A549 (cell line): ENCODE measurements at regions not wholly inside any gene's neighbourhood (a gene's known extent, or its start where the extent isn't known, plus 50 kb on each side); places are given as distances from the start of the nearest gene placed in this dataset.

ENCODE experiments used
- POLR2A ChIP-seq: IDR thresholded peaks from 2 replicates; pipeline ENCODE4 v1.6.1; 2012; ENCODE audit warnings: mild to moderate bottlenecking, low read length
- ZC3H11A ChIP-seq: fragments of 450-650 bp; IDR thresholded peaks from 2 replicates; pipeline ENCODE4 v1.6.1; 2014; ENCODE audit warnings: antibody characterized with exemption, mild to moderate bottlenecking
- TF ChIP-seq, protein P1 (sequence below): fragments of >200 bp; sonication (Bioruptor Twin); formaldehyde crosslinking; IDR thresholded peaks from 3 replicates; pipeline ENCODE4 v1.5.1; 2016
- TF ChIP-seq, protein P2 (sequence below): fragments of 200-600 bp; sonication (generic); IDR thresholded peaks from 2 replicates; pipeline ENCODE4 v1.6.1; 2016; ENCODE audit warnings: antibody characterized with exemption, mild to moderate bottlenecking, moderate library complexity

DNA sequence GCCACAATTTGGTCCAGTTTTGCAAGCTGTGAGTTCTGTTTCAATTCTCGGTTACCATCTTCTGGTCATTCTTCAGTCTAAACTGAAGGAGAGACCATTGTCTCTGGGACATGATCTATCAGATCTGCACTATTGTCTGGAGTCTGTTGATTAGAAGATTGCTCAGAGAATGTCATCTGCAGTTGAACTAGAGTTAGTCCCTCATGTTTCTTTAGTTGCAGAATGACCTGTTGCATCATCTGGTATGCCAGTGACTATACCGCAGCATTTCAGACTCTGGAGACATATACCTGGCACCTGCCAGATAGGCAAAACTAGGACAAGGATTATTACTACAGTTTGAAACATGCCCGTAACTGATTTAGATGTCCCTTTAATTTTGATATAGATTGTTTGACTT is 194.8 kb downstream of the LRRC70 start:
- TF ChIP-seq POLR2A = no peak
- TF ChIP-seq, protein P1, sequence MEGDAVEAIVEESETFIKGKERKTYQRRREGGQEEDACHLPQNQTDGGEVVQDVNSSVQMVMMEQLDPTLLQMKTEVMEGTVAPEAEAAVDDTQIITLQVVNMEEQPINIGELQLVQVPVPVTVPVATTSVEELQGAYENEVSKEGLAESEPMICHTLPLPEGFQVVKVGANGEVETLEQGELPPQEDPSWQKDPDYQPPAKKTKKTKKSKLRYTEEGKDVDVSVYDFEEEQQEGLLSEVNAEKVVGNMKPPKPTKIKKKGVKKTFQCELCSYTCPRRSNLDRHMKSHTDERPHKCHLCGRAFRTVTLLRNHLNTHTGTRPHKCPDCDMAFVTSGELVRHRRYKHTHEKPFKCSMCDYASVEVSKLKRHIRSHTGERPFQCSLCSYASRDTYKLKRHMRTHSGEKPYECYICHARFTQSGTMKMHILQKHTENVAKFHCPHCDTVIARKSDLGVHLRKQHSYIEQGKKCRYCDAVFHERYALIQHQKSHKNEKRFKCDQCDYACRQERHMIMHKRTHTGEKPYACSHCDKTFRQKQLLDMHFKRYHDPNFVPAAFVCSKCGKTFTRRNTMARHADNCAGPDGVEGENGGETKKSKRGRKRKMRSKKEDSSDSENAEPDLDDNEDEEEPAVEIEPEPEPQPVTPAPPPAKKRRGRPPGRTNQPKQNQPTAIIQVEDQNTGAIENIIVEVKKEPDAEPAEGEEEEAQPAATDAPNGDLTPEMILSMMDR = no peak
- TF ChIP-seq, protein P2, sequence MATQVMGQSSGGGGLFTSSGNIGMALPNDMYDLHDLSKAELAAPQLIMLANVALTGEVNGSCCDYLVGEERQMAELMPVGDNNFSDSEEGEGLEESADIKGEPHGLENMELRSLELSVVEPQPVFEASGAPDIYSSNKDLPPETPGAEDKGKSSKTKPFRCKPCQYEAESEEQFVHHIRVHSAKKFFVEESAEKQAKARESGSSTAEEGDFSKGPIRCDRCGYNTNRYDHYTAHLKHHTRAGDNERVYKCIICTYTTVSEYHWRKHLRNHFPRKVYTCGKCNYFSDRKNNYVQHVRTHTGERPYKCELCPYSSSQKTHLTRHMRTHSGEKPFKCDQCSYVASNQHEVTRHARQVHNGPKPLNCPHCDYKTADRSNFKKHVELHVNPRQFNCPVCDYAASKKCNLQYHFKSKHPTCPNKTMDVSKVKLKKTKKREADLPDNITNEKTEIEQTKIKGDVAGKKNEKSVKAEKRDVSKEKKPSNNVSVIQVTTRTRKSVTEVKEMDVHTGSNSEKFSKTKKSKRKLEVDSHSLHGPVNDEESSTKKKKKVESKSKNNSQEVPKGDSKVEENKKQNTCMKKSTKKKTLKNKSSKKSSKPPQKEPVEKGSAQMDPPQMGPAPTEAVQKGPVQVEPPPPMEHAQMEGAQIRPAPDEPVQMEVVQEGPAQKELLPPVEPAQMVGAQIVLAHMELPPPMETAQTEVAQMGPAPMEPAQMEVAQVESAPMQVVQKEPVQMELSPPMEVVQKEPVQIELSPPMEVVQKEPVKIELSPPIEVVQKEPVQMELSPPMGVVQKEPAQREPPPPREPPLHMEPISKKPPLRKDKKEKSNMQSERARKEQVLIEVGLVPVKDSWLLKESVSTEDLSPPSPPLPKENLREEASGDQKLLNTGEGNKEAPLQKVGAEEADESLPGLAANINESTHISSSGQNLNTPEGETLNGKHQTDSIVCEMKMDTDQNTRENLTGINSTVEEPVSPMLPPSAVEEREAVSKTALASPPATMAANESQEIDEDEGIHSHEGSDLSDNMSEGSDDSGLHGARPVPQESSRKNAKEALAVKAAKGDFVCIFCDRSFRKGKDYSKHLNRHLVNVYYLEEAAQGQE = no peak
- no peak for TF ChIP-seq ZC3H11A
